HS-5 (cell line): ENCODE measurements at regions not wholly inside any gene's neighbourhood (a gene's known extent, or its start where the extent isn't known, plus 50 kb on each side); places are given as distances from the start of the nearest gene placed in this dataset.
"Not testable (repeated sequence)": the region's sequence is repeated elsewhere in the genome, so short reads cannot be mapped to it uniquely, and the experiment has no call there.

Experiments used
- DNase-seq: peaks from one replicate; pipeline ENCODE4 v3.0.0-alpha.2; 2012; ENCODE audit warnings: low read depth

DNA sequence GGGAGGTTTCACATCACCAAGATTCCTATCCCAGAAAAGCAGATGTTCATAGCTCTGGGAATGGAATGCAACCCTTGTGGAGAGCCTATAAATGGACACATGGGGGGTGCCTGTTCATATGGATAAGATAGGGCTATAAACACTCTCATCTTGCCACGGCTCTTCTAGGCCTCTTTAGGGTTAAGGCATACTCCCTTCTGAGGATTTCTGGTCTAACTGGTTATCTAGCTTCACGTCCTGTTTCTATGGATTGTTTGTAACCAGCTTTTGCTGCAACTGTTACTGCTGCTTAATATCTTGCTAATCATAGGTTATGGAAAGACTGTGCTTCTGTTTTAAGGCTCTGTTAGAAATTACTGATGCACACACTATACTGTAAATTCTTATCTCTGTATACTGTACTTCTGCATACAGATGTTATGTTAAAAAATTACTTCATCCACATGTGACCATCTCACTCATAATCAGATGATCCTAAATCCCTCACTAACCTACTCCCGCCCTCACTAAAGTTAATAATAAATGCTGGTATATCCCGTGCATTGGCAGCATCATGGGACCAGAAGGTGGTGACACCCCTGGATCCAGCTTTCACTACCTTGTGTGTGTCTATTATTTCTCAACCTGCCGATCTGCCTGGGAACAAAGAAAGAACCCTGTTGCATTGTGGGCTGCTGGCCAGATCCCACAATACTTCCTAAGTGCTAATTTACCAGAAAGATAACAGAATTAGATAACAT, 68.7 kb downstream of the PRKAB2 start:
- not testable (repeated sequence) for DNase-seq

DNA sequence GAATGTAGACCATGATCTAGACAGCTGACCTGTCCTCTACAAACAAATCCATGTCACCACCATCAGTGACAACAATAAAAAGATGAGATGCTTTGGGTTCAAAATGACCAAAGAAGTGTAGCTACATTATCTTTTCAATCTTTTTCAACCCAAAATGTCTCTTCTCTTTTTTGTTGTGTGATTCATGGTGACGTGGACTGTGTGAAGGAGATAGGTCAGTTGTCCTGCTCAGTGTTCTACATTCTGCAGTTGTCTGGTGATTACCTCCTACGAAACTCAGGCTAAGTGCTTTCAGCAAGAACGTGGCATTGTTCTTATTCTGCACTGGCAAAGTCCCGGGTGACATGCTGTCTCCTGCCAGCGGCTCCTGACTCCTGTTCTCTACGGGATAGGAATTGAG, 73.1 kb downstream of the PRKAB2 start:
- no peak for DNase-seq

DNA sequence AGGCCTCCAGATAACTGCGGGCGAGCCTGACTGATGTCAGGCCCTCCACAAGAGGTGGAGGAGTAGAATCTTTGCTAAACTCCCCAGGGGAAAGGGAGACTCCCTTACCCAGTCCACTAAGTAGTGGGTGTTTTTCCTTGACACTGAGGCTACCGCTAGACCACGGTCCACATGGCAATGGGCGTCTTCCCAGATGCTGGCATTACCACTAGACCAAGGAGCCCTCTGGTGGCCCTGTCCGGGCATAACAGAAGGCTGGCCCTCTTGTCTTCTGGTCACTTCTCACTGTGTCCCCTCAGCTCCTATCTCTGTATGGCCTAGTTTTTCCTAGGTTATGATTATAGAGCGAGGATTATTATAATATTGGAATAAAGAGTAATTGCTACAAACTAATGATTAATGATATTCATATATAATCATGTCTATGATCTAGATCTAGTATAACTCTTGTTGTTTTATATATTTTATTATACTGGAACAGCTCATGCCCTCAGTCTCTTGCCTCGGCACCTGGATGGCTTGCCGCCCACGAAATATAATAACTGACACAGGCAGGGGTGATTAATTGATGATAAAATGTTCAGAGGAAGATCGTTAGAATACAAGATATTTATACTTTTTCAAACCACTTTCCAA, 73.8 kb downstream of the PRKAB2 start:
- DNase-seq: not testable (repeated sequence)

DNA sequence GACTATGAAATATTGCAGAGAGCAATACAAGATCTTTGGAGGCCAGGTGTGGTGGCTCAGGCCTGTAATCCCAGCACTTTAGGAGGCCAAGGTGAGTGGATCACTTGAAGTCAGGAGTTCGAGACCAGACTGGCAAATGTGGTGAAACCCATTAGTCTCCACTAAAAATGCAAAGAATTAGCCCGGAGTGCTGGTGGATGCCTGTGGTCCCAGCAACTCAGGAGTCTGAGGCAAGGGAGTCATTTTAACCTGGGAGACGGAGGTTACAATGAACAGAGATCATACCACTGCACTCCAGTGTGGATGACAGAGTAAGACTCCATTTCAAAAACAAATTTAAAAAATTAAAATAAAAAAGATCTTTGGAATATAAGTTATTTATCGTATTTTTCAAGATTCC, 76.6 kb downstream of the PRKAB2 start:
- no peak for DNase-seq

DNA sequence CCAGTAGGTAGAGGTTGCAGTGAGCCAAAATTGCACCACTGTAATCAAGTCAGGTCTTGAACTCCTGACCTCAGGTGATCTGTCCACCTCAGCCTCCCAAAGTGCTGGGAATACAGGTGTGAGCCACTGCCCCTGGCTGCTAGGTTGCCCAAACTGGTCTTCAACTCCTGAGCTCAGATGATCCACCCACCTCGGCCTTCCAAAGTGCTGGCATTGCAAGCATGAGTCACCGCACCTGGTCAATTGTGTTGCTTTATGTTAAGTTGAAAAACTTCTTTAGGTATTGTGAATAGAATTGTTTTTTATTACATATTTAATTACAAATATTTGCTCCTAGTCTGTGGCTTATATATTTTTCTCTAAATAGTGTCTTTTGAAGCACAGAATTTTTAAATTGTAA, 80.5 kb downstream of the PRKAB2 start:
- DNase-seq: no peak

DNA sequence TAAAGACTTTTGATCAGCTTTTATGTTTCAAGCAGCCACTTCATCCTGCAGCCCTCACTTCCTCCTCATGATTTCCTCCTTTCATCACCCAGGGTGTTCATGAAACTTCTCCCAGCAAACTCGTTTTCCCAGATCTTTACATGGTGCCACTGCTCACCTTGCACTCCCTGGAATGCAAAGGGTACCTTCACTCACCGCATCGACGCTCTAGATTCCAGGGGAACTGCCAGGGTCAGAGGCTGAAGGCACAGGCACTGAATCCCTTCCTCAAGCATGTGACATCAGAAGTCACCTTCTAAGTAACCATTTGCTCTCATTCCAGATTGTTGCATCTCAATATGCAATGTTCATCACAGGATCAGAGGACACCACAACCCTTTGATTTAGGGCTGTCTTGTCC, 82.8 kb downstream of the PRKAB2 start:
- no peak for DNase-seq

DNA sequence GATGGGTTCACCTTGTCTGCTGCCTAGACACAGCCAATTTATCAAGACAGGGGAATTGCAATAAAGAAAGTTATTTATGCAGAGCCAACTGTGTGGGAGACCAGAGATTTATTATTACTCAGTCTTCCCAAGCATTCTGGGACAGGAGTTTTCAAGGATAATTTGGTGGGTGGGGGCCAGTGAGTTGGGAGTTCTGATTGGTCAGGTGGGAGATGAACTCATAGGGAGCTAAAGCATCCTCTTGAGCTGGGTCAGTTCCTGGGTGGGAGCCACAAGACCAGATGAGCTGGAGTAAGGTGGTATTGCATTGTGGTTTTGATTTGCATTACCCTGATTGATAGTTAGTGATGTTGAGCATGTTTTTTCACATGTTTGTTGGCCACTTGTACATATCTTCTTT, 86.1 kb downstream of the PRKAB2 start:
- no peak for DNase-seq

DNA sequence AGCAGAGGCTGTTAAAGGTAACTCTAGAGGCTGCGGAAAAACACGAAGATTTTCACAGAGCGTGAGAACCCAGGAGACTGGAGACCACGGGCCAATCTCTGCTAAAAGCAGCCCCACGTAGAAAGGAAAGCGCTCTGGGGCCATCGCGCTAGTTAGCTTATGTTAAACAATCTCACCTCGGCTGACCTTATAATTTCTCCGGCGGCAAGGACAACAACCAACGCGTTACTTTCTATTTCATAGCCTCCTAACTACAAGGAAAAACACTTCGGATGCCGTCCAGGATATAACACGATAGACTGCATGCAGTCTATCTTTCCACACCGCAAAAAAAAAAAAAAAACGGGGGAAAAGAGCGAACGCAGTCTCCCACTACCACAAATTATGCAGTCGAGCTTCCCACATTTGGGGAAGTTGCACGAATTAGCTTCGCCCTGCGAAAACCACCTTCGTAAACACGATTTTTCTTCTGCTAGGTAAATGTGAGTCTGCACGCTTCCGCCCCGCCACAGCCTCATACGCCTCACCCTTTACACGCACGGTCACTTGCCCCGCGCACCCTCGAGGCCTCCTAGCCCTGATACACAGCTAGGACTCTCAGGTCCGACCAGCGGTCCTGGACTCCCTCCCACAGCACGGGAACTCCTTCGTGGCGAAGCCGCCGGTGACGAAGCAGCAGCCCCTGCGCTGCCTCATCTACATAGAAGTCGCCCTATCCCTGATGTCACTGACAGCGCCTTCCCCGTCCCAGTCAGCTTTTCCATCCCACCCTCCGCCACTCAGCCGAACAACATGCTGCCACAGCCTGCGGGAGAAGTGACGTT, 87.8 kb downstream of the PRKAB2 start:
- DNase-seq: peak; percentile 79

DNA sequence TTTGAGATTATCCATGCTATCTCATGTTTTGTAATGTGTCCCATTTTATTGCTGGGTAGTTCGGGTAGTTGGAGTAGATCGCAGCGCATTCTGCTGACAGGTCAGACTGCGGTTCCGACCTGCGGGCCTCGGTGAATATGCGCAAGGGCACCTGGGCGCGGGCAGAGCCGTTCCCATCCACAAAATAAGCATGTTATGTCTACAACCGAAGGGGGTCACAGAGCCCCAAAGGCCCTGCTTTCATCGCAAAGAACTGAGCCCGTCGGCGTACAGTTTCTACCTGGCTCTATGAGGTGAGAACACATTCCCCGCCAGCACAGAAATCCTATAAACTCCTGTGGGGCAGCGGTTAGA, 88.4 kb downstream of the PRKAB2 start:
- no peak for DNase-seq

DNA sequence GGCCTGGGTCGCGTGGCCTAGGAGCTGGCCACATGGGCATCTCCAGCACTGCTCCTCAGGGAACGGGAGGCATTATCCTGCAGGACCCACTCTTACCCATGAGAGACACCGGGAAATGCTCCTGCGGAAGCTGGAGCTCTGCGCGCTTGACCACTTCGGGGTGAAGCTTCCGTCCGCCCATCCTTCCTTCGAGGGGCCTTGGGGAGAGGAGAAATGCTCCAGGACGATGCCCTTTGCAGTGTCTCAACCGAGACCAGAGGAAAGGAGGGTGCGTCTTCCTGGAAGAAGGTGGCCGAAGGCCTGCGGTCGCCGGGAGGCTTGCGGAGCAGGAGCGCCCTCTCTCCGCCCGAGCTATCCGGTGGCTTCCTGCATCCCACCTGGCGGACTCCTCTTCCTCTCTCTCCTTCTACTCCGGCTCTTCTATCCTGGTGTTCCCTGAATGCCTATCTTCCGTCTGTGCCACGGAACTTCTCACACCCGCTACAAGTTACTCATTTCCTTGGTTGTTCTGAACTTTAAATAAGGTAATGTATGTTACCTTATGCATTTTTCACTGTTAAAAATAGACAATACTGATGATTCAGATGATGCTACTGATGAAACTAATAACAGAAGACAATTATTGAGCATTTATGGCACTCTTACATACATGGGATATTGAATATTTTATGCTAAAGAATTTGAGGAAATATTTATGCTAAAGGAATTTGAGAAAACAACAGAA, 91.4 kb downstream of the PRKAB2 start:
- no peak for DNase-seq

DNA sequence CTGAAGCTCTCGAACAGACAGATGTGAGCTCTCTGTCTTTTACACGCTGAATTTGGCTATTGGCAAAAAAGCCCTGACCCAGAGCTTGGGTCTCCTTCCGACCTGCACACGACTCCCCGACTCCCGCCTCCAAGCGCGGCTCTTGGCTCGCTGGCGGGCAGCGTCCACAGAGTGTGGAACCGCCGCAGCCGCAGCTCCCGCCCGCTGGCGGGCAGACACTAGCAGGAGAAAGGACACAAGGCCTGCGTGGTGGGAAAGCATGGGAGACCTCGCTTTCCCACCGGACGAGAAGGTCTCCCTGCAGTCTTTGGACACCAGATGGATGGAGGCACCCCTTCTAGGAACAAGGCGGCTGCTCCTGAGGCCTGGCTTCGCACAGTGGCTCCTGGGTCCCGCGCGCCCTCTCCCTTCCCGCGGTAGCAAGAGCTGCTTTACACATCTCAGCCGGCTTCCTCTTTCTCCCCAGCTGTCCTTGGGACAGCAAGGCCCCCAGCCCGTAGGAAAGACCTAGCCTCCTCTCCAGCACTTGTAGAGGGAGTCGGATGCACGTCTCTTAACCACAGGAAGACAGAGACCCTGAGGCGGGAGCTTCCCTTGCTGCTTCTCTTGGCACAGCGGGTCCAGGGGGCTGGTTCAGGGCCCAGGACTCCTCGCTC, 92.1 kb downstream of the PRKAB2 start:
- DNase-seq: no peak

DNA sequence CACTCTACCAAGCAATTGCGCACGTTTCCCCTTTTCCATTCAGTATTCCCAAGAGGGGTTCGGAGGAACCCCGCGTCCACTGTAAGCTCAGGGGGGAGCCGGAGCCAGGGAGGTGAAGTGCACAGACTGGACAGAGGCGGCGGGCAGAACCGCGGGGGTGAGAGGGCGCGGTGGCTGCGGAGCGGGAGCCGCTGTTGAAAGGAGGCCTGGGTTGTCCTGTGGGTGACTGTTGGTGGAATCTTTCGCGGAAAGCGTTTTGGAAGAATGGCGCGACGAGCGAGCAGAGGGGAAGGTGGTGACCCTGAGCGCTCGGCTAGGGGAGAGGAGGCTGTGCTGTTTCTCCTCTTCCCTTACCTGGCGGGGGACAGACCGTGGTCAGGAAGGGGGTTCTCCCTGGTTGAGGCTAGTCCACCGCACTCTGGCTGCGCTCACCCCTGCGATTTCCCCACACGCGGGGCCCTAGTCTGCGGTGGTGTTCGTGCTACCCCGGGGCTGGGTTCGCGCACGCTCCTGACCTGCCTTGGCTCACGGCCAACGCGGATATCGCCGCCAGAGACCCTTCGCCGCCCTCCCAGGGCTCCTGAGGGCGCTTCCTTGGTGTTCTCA, 92.8 kb downstream of the PRKAB2 start:
- DNase-seq: no peak

DNA sequence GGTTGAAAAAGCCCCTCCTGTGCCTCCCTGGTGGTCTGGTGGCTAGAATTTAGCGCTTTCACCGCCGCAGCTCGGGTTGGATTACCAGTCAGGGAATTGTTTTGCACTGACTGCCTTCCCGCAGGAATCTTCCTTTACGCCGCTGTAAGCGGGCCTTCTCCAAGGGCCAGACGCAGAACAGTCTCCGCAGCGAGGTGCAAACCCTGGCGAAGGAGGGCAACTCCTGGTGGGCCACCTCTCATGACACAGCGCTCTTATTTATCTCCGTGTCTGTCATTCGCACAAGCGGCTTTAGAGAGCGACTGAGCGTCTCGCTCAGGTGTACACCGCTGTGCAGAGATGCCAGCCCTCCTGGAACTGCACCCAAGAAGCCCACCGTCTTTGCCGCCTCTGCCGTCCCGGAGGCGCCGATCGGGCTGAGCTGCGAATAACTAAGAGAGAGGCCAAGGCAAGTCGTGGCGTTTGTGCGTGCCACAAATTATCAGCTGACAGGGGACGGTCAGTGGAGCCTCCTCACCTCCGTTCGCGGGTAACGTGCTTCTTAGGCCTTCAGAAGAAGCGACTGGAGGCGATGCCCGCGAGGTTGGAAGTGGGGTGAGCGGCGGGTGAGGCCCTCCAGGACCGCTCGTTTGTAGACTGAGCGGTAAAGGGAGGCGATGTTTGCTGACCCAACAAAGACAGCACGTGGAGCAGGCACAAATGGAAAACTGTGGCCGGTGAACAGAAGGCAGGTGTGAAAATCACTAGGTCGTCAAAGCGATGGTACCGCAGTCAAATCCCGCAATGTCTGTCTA, 93.5 kb downstream of the PRKAB2 start:
- no peak for DNase-seq

DNA sequence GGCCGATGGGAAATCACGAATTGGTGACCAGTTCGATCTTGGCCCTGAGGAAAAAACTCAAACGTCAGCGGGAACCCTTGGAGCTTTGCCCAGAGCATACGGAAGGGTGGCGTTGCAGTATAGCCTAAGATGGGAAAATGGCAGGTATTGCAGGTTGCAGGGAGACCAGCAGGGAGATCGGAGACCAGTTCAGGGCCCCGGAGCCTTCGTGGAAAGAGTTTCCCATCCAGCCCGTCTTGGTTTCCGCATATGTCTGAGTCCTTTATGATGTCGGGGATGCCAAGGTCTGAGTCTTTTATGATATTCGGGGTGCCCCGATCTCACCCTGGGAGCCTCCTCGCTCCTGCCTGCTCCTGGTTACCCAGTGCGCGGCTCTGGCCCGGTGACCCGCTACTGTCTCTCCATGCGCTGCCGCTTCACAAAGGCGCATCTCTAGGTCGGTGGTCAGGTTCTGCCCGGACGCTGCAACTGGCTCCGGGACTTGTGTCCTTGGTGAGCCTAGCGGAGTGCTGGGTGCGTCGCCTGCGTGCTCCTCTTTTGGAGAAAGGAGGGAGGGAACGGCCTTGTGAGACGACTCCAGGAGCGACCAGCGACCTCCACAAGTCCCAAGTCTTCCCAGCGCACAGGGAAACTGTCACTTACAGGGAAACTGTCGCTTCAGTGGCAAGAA, 94.2 kb downstream of the PRKAB2 start:
- no peak for DNase-seq

DNA sequence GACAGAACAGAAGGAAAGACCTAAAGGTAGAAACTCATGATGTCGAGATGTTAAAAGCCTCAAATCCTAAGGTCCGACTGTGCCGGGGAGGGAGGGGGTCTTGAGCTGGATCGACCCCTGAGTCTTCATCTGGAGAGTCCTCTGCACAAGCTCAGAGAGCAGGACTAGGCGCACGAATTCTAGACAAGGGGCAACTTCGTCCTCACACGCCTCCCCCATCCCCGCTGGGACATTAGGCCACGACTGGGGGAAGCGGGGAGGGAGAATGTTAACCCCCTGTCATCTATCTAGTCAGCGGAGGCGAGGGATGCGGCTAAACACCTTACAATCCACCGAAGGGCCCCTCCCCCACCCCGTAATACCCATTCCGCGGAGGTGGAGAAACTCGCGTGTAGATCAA, 94.7 kb downstream of the PRKAB2 start:
- DNase-seq: no peak

DNA sequence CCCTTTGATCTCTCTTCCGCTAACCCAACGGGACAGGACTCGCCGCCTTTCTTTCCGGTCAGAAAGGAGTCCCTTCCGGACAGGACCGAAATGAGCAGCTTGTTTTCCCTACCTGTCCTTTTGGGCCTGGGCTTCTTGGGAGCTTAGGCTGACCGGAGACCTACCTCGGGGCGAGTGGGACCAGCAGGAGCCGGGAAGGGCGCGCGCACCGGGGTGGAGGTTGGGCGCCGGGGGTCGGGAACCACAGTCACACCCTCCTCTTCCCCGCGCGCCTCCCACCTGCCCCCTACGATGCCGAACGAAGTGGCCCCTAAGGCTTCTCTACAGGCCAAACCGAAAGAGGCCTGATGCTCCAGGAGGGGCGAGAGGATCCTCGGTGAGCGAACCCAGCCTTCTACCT, 95.2 kb downstream of the PRKAB2 start:
- no peak for DNase-seq

DNA sequence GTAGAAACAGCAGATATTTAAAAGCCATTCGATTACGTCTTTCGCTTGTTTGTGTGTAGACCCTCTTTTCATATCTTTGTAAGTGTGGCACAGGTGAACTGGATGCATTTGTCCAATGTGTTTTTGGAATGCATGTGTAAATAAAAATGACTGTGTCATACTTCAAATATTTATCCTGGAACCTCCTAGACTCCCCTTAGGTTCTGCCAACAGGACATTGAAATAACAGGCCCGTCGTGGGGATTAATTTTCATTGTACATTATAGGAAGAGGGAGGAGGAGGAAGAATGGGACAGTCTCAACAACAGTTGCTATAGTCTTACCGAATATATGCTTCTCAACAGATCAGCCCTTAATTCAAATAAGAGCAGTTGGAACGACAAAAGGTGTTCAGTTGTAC, 95.8 kb downstream of the PRKAB2 start:
- DNase-seq: no peak

DNA sequence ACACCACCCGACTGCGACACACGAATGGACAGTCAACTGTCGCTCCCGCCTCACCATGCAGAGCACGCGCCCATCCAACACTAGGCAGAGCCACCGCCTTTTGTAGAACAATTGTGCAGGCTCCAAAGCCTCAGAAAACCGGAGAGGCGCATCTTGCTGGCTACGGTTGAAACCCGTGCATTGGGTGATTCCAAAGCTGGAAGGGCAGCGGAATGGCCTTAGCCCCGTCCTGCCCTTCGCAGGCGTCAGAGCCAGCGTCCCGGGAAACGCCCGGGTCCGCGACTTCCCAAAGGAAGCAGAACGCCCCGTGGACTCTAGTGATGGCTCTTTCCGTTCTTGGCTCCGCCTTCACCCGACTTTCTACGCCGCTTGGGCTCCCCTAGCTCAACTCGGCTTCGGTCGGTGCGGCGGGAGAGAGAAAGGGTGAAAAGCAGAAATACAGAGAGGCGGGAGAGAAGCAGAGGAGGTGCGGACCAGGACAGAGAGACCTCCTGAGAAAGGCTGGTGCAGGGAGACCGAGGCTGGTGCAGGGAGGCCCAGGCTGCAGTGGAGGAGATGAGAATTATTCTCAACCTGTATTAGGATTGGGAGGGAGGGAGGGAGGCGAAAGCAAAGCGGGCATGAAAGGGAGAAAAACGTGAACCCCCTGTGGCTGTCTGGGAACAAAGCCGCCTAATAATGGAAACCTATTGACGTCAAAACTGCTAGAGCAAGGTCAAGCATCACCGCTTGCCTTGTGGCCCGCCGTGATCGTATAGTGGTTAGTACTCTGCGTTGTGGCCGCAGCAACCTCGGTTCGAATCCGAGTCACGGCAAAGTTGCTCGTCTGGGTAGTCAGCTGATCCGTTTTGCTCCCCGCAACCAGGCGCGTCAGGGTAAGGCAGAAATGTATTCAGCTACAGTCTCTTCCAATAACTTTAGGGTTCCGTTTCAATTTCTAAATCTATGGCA, 99.5 kb downstream of the PRKAB2 start:
- no peak for DNase-seq

DNA sequence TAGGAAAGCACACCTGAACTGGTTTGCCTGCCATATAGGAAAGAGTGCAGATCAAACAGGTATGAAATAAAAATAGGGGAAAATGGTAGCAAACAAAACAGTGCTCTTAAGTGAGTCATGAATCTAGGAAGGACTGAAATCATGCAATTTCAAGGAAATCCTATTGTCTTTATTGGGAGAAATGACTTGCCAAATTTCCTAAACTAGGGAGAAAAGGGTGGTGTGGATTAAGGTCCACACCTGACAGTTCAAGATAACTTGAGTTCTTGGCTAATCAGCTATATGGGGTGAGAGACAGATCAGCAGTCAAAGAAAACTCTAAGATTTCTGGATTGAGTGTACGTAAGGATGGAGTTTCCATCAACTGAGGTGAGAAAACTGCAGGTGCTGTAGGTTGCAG, 101.1 kb downstream of the PRKAB2 start:
- DNase-seq: no peak
